Putamen (tissue), 1 donor: ENCODE measurements at regions not wholly inside any gene's neighbourhood (a gene's known extent, or its start where the extent isn't known, plus 50 kb on each side); places are given as distances from the start of the nearest gene placed in this dataset.
"Not testable (repeated sequence)": the region's sequence is repeated elsewhere in the genome, so short reads cannot be mapped to it uniquely, and the experiment has no call there.

ENCODE experiments used
- DNase-seq: peaks from one replicate; pipeline ENCODE4 v3.0.0-alpha.2; 2016; ENCODE audit warnings: low spot score

- no peak for DNase-seq
Measured at GRCh38 chr2:9708683-9709538, 78.1 kb upstream of the YWHAQ start.

GRCh38 chr2:9709539-9710285, 78.9 kb upstream of the YWHAQ start:
- DNase-seq = no peak

GRCh38 chr2:9710311-9710710, 79.5 kb upstream of the YWHAQ start:
- no peak for DNase-seq

GRCh38 chr2:9712263-9712662, 81.5 kb upstream of the YWHAQ start:
- no peak for DNase-seq

GRCh38 chr2:9714630-9715214, 83.9 kb upstream of the YWHAQ start:
- DNase-seq = no peak

- no peak for DNase-seq
Measured at GRCh38 chr2:9715238-9715637, 84.4 kb upstream of the YWHAQ start.

GRCh38 chr2:9717886-9718451, 87.2 kb upstream of the YWHAQ start:
- DNase-seq = no peak

GRCh38 chr2:9720352-9721093, 89.7 kb upstream of the YWHAQ start:
- DNase-seq = no peak

GRCh38 chr2:9721344-9721743, 90.5 kb upstream of the YWHAQ start:
- DNase-seq = no peak

GRCh38 chr2:9722451-9722850, 91.7 kb upstream of the YWHAQ start:
- no peak for DNase-seq

- DNase-seq = no peak
Measured at GRCh38 chr2:9724565-9724964, 93.8 kb upstream of the YWHAQ start.

GRCh38 chr2:9725106-9725505, 94.3 kb upstream of the YWHAQ start:
- no peak for DNase-seq

- DNase-seq = not testable (repeated sequence)
Measured at GRCh38 chr2:9726016-9726415, 95.2 kb upstream of the YWHAQ start.

GRCh38 chr2:9730523-9730922, 99.7 kb upstream of the YWHAQ start:
- not testable (repeated sequence) for DNase-seq

GRCh38 chr2:9732824-9733223, 102.0 kb upstream of the YWHAQ start:
- DNase-seq = no peak

- DNase-seq = no peak
Measured at GRCh38 chr2:9734308-9734707, 103.5 kb upstream of the YWHAQ start.

GRCh38 chr2:9735335-9735734, 104.5 kb upstream of the YWHAQ start:
- no peak for DNase-seq

- no peak for DNase-seq
Measured at GRCh38 chr2:9736021-9736420, 105.2 kb upstream of the YWHAQ start.

- no peak for DNase-seq
Measured at GRCh38 chr2:9737053-9737875, 106.0 kb upstream of the TAF1B start.

GRCh38 chr2:9738062-9738461, 105.2 kb upstream of the TAF1B start:
- DNase-seq = no peak
